ENCODE measurements at regions not wholly inside any gene's neighbourhood (a gene's known extent, or its start where the extent isn't known, plus 50 kb on each side); places are given as distances from the start of the nearest gene placed in this dataset.
A peak's percentile ranks its signal among the peaks of the same experiment; 100 is the strongest.

GRCh38 chr1:30184393-30185141 lies 538.8 kb downstream of the MATN1 start:
- Mint-ChIP-seq H3K36me3 (no peaks in the 10 kb centered on the region), H3K27ac (no peak overlapping the region), H3K4me3 (no peak overlapping the region), H3K4me1 (peaks cover 23% of the 10 kb centered on the region), H3K9me3 (no peaks in the 10 kb centered on the region)
- peak in 1 of 2 donors; percentile 32 for DNase-seq (ENCODE audit: low spot score in 2 of 2)
- no peak for ATAC-seq

- DNase-seq (ENCODE audit: low spot score in 2 of 2) (peak in 1 of 2 donors; percentile 26), ATAC-seq (no peak)
- no peak overlapping the region for H3K27ac Mint-ChIP-seq
- no peak overlapping the region for H3K4me3 Mint-ChIP-seq
- H3K4me1 Mint-ChIP-seq: peaks cover 17% of the 10 kb centered on the region
- H3K9me3 Mint-ChIP-seq: no peaks in the 10 kb centered on the region
- H3K36me3 Mint-ChIP-seq: no peaks in the 10 kb centered on the region
These were observed 539.5 kb downstream of the MATN1 start for GRCh38 chr1:30183895-30184294.

DNA sequence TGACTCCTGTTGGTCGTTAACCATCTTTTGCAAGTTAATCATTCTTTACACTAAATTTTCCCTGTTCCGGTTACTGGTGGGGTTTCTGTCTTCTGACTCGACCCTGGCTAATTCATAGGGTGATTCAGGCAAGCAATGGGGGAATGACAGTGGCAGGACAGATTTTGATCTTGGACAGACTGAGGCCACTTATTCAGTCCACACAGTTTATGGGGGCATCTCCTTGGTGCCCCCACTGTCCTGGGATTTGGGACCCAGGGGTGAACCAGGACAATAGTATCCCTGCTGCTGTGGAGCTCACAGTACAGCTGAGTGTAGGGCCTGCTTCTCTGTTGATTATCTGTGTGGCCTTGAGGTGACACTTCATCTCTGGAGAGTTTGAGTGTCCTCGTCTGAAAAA lies 540.4 kb downstream of the MATN1 start:
- DNase-seq (ENCODE audit: low spot score in 2 of 2) (no peak), ATAC-seq (no peak)
- no peak overlapping the region for H3K4me3 Mint-ChIP-seq
- peaks cover 8% of the 10 kb centered on the region for H3K4me1 Mint-ChIP-seq
- no peaks in the 10 kb centered on the region for H3K9me3 Mint-ChIP-seq
- no peak overlapping the region for H3K27ac Mint-ChIP-seq
- H3K36me3 Mint-ChIP-seq: no peaks in the 10 kb centered on the region

DNA sequence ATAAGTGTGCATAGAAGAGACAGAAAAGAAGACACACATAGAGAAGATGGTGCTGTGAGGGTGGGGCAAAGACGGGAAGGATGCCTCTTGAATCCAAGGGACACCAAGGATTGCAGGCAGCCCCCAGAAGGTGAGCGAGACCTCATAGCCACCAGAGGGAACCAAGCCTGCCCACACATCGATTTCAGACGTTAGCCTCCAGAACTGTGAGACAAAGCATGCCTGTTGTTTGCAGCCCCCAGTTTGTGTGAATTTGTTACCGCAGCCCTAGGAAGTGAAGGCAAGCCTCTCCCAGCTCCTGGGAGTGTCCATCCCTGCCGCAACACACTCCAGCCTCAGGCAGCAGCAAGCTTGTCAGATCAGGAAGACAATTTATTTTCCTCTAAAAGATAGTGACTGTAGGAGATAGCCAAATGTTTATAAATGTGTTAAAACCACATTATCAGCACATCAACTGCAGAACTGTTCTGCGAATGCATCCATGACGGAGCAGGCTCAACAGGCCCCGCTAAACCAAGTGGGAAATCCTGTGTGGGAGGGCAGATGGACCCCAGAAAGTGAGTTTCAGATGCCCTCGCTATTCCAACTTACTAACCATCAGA lies 543.3 kb downstream of the MATN1 start:
- Mint-ChIP-seq H3K27ac (peak overlapping the region; percentile 27), H3K4me3 (no peak overlapping the region)

GRCh38 chr1:30176477-30176876 lies 546.9 kb downstream of the MATN1 start:
- peaks cover 7% of the 10 kb centered on the region for H3K4me1 Mint-ChIP-seq
- ATAC-seq: no peak

More for the DNA sequence above, 543.3 kb downstream of the MATN1 start:
- ATAC-seq (no peak), DNase-seq (ENCODE audit: low spot score in 2 of 2) (peak in 1 of 2 donors; percentile 39)
- Mint-ChIP-seq H3K4me1 (peaks cover 7% of the 10 kb centered on the region), H3K36me3 (no peaks in the 10 kb centered on the region), H3K9me3 (no peaks in the 10 kb centered on the region)

GRCh38 chr1:30174499-30174898 lies 548.9 kb downstream of the MATN1 start:
- no peaks in the 10 kb centered on the region for H3K4me1 Mint-ChIP-seq
- no peaks in the 10 kb centered on the region for H3K36me3 Mint-ChIP-seq
- H3K4me3 Mint-ChIP-seq: no peak overlapping the region
- no peak overlapping the region for H3K27ac Mint-ChIP-seq
- ATAC-seq (no peak), DNase-seq (ENCODE audit: low spot score in 2 of 2) (no peak)
- no peaks in the 10 kb centered on the region for H3K9me3 Mint-ChIP-seq

More at GRCh38 chr1:30176477-30176876, 546.9 kb downstream of the MATN1 start:
- Mint-ChIP-seq H3K9me3 (no peaks in the 10 kb centered on the region), H3K4me3 (no peak overlapping the region), H3K36me3 (no peaks in the 10 kb centered on the region), H3K27ac (no peak overlapping the region)
- DNase-seq (ENCODE audit: low spot score in 2 of 2): no peak

GRCh38 chr1:30173560-30173959 lies 549.8 kb downstream of the MATN1 start:
- H3K4me3 Mint-ChIP-seq: no peak overlapping the region
- ATAC-seq: no peak

DNA sequence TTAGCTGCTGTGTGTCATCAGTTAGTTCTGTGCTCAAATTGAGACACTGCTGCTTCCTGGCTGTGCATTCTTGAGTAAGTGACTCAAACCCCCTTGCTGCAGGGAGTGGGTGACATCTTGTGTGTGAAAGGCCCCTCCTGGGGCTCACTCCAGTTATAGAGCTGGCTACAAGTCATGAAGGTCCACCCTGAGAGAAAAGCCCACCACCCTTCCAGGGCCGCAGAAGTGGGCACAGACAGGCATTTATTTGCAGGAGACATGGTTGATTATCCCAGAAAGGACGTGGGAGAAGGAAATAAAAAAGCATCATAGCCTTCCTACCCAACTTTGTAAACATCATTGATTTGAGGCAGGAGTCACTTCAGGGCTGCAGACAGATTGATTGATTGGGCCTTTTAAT lies 550.6 kb downstream of the MATN1 start:
- no peak overlapping the region for H3K4me3 Mint-ChIP-seq
- DNase-seq (ENCODE audit: low spot score in 2 of 2): no peak
- H3K36me3 Mint-ChIP-seq: no peaks in the 10 kb centered on the region
- no peaks in the 10 kb centered on the region for H3K4me1 Mint-ChIP-seq
- H3K9me3 Mint-ChIP-seq: no peaks in the 10 kb centered on the region
- H3K27ac Mint-ChIP-seq: no peak overlapping the region
- ATAC-seq: no peak

More at GRCh38 chr1:30173560-30173959, 549.8 kb downstream of the MATN1 start:
- no peaks in the 10 kb centered on the region for H3K9me3 Mint-ChIP-seq
- peak in 1 of 2 donors; percentile 28 for DNase-seq (ENCODE audit: low spot score in 2 of 2)
- H3K27ac Mint-ChIP-seq: no peak overlapping the region
- no peaks in the 10 kb centered on the region for H3K4me1 Mint-ChIP-seq
- no peaks in the 10 kb centered on the region for H3K36me3 Mint-ChIP-seq

DNA sequence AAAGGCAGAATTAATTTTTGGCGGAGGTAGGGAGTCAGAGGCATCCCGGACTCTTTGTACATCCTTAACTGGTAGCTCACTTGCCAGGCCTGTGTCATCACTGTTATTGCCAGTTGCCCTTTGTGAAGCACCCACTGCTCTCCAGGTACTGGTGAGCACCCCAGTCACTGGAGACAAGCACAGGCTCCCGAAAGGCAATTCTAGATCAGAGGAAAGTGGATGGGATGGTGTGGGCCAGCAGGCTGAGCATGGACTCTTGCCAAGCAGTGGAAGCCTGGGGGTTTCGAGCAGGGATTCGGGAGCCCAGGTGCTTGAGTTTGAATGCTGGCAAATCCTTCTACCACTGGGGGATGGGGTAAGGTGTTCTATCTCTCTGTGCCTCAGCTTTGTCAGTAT lies 551.1 kb downstream of the MATN1 start:
- Mint-ChIP-seq H3K36me3 (no peaks in the 10 kb centered on the region), H3K27ac (no peak overlapping the region), H3K4me3 (no peak overlapping the region), H3K4me1 (no peaks in the 10 kb centered on the region), H3K9me3 (no peaks in the 10 kb centered on the region)
- ATAC-seq (no peak), DNase-seq (ENCODE audit: low spot score in 2 of 2) (no peak)

- H3K9me3 Mint-ChIP-seq: no peaks in the 10 kb centered on the region
- DNase-seq (ENCODE audit: low spot score in 2 of 2) (no peak), ATAC-seq (no peak)
- no peaks in the 10 kb centered on the region for H3K36me3 Mint-ChIP-seq
- H3K4me1 Mint-ChIP-seq: no peaks in the 10 kb centered on the region
- H3K4me3 Mint-ChIP-seq: no peak overlapping the region
- H3K27ac Mint-ChIP-seq: no peak overlapping the region
These were observed 551.7 kb downstream of the MATN1 start for GRCh38 chr1:30171537-30172298.

DNA sequence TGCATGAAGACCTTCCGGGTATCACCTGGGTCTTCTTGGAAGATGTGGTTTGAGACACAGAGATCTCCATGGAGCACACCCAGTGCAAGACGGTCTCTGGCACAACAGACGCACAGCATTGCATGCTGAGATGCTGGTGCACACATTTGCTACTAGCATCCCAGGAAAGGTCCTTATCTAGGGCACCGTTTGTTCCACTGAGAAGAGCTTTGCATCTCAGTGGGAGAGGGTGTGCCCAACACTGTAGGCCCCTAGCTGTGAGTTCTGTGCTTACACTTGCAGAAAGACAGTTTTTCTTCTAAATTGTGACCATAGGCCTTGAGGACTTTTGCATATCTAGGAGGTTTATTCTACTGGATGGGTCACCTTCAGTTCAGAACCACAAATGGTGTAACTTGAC lies 554.1 kb downstream of the MATN1 start:
- Mint-ChIP-seq H3K4me3 (no peak overlapping the region), H3K4me1 (no peaks in the 10 kb centered on the region), H3K36me3 (no peaks in the 10 kb centered on the region), H3K27ac (no peak overlapping the region), H3K9me3 (no peaks in the 10 kb centered on the region)
- no peak for DNase-seq (ENCODE audit: low spot score in 2 of 2)
- ATAC-seq: no peak

GRCh38 chr1:30166174-30166573 lies 557.2 kb downstream of the MATN1 start:
- ATAC-seq (no peak), DNase-seq (ENCODE audit: low spot score in 2 of 2) (no peak)
- Mint-ChIP-seq H3K27ac (no peak overlapping the region), H3K4me3 (no peak overlapping the region), H3K4me1 (no peaks in the 10 kb centered on the region), H3K36me3 (no peaks in the 10 kb centered on the region), H3K9me3 (no peaks in the 10 kb centered on the region)

- ATAC-seq: no peak
These were observed 558.3 kb downstream of the MATN1 start for GRCh38 chr1:30165116-30165515.

GRCh38 chr1:30164693-30165092 lies 558.7 kb downstream of the MATN1 start:
- H3K4me3 Mint-ChIP-seq: no peak overlapping the region
- H3K4me1 Mint-ChIP-seq: no peaks in the 10 kb centered on the region
- ATAC-seq: no peak
- H3K36me3 Mint-ChIP-seq: no peaks in the 10 kb centered on the region
- DNase-seq (ENCODE audit: low spot score in 2 of 2): no peak
- H3K9me3 Mint-ChIP-seq: no peaks in the 10 kb centered on the region
- no peak overlapping the region for H3K27ac Mint-ChIP-seq

More at GRCh38 chr1:30165116-30165515, 558.3 kb downstream of the MATN1 start:
- H3K27ac Mint-ChIP-seq: no peak overlapping the region
- no peak for DNase-seq (ENCODE audit: low spot score in 2 of 2)
- H3K4me3 Mint-ChIP-seq: no peak overlapping the region
- no peaks in the 10 kb centered on the region for H3K4me1 Mint-ChIP-seq
- H3K9me3 Mint-ChIP-seq: no peaks in the 10 kb centered on the region
- H3K36me3 Mint-ChIP-seq: no peaks in the 10 kb centered on the region

DNA sequence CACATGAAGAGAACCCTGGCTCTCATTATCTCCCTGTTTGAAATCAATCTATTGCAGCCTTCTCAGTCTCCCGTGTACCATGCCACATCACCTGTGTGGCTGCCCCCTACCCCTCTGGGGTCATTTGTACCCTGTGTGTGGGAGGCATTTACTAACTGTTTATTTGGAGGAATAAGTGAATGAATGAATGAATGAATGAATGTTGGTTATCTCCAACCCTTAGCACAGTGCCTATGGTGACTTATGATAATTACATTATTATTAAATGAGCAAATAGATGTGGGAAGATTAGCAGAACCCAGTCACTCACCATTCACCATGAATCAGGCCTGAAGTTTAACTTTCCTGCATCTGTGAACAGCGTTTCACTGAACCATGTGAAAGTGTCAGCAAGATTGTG lies 560.8 kb downstream of the MATN1 start:
- H3K9me3 Mint-ChIP-seq: no peaks in the 10 kb centered on the region
- DNase-seq (ENCODE audit: low spot score in 2 of 2) (no peak), ATAC-seq (no peak)
- H3K27ac Mint-ChIP-seq: no peak overlapping the region
- no peaks in the 10 kb centered on the region for H3K4me1 Mint-ChIP-seq
- H3K36me3 Mint-ChIP-seq: no peaks in the 10 kb centered on the region
- no peak overlapping the region for H3K4me3 Mint-ChIP-seq

GRCh38 chr1:30161953-30162352 lies 561.4 kb downstream of the MATN1 start:
- no peak for DNase-seq (ENCODE audit: low spot score in 2 of 2)
- no peaks in the 10 kb centered on the region for H3K4me1 Mint-ChIP-seq
- no peak overlapping the region for H3K4me3 Mint-ChIP-seq
- H3K9me3 Mint-ChIP-seq: no peaks in the 10 kb centered on the region
- H3K27ac Mint-ChIP-seq: no peak overlapping the region
- no peak for ATAC-seq
- no peaks in the 10 kb centered on the region for H3K36me3 Mint-ChIP-seq
